Large intestine (tissue), 3 donors: ENCODE measurements at regions not wholly inside any gene's neighbourhood (a gene's known extent, or its start where the extent isn't known, plus 50 kb on each side); places are given as distances from the start of the nearest gene placed in this dataset.
"Not testable (repeated sequence)": the region's sequence is repeated elsewhere in the genome, so short reads cannot be mapped to it uniquely, and the experiment has no call there.

Experiments
- DNase-seq, 2 donors: peaks; one replicate each; pipeline versions ENCODE4 v3.0.0 to v3.0.0-alpha.2; 2013
- H3K27ac ChIP-seq: one replicate; pipeline ENCODE4 v1.5.1; 2013; ENCODE audit warnings: low read length
- H3K27me3 ChIP-seq: 2 replicates; pipeline ENCODE4 v1.6.1; 2013; ENCODE audit warnings: low read length; ENCODE audit not compliant: control insufficient read depth, insufficient read depth
- H3K36me3 ChIP-seq: 2 replicates; pipeline ENCODE4 v1.6.1; 2013; ENCODE audit warnings: low read length; ENCODE audit not compliant: control insufficient read depth, insufficient read depth
- H3K4me1 ChIP-seq: one replicate; pipeline ENCODE4 v1.6.1; 2013; ENCODE audit warnings: low read length; ENCODE audit not compliant: control insufficient read depth, insufficient read depth
- H3K4me3 ChIP-seq: one replicate; pipeline ENCODE4 v1.5.1; 2013; ENCODE audit warnings: low read length
- H3K9me3 ChIP-seq: one replicate; pipeline ENCODE4 v1.6.1; 2013; ENCODE audit warnings: mild to moderate bottlenecking, low read depth, low read length, moderate library complexity; ENCODE audit not compliant: control insufficient read depth
- WGBS: methylation state at CpG from one replicate; pipeline ENCODE4 v1.1.5; 2013; ENCODE audit warnings: low lambda C conversion rate; ENCODE audit not compliant: insufficient coverage; 5-methylcytosine and 5-hydroxymethylcytosine counted together

DNA sequence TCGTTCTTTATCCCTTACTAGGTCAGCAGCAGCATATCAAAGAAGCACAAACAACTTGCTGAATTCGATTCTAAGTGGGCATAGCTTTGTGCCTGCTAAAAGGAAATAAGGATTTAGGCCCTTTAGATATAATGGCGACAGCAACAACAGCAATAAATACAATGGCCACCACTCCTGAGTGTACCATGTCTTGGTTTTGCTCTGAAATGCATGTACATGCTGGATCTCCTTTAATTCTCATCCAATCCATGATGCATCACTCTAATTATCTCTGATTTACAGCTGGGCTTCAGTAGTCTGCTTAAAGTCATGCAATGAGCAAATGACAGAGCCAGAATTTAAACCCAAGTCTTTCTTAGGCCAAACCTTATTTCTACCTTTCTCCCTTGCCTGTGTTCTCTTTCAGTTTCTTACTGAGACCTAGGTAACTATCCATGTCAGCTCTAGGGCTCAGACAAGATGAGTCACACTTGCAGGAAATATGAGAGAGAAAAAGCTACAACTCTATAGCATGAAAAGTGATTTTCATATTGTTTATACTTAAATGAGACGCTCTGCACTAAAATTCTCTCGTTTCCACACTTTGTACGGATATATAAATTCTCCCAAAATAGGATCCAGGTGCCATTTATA, 111.8 kb downstream of the HMHB1 start:
- WGBS: 100% methylated on average over 2 of the region's 6 CpGs
- no peak overlapping the region for H3K27ac ChIP-seq
- H3K36me3 ChIP-seq: no peaks in the 10 kb centered on the region
- no peaks in the 10 kb centered on the region for H3K27me3 ChIP-seq
- DNase-seq: no peak
- no peak overlapping the region for H3K4me3 ChIP-seq
- no peaks in the 10 kb centered on the region for H3K9me3 ChIP-seq
- no peaks in the 10 kb centered on the region for H3K4me1 ChIP-seq

DNA sequence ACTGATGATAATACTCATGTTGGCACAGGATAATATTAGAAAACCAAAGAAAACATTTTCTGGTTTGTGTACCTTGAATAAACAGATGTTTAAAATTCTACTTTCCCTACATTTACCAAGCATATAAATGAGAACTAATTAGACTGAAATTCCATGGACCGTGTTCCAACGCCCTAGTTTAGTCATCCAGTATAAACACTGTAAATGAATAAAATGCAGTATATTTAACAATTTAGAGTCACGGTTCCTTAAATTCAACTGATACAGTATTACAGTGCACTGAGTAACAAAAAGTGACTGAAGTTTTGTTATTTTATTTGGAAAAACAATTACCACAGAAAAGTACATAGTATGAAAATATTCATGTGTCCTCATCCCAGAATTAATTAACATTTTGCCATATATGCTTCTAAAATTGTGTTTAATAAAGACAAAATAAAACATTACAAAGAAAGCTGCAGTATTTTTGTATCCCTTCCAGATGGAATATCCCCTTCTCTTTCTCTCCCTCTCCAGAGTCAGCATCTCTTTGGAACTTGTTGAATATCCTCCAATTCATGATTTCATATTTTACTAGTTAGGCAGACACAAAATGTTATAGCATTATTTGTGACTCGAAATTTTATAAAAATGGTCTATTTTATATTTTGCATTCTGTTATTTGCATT, 112.5 kb downstream of the HMHB1 start:
- no peak for DNase-seq
- Histone ChIP-seq H3K36me3 (no peaks in the 10 kb centered on the region), H3K4me3 (no peak overlapping the region), H3K27me3 (no peaks in the 10 kb centered on the region), H3K27ac (no peak overlapping the region), H3K9me3 (no peaks in the 10 kb centered on the region), H3K4me1 (no peaks in the 10 kb centered on the region)
- 80% methylated on average over 1 of the region's 4 CpGs for WGBS

DNA sequence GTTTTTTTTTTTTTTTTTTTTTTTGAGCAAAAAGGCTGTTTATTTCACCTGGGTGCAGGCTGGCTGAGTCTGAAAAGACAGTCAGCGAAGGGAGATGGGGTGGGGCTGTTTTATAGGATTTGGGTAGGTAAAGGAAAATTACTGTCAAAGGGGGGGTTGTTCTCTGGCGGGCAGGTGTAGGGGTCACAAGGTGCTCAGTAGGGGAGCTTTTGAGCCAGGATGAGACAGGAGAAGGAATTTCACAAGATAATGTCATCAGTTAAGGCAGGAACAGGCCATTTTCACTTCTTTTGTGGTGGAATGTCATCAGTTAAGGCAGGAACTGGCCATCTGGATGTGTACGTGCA, 113.0 kb downstream of the HMHB1 start:
- H3K4me1 ChIP-seq, H3K9me3 ChIP-seq, H3K27ac ChIP-seq, H3K27me3 ChIP-seq, DNase-seq, H3K36me3 ChIP-seq, H3K4me3 ChIP-seq: not testable (repeated sequence)
- WGBS: 83% methylated on average over 1 of the region's 3 CpGs

DNA sequence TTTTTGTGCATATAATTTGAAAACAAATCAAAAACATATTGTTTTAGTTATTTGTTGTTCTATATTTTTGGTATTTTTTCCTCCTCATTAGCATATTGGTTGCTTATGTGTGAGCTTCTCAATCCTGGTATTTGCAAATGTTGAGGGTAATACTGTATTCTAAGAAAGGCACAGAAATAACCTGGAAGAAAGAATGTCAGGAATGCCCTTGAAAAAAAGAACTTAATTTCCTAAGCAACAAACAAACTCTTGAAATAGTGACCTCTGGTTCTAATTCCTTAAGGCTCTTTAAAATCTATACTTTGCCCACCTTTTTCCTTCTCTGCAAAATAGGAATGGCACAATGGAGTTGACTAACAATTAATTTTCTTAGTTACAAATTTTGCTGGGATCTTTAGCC, 117.5 kb downstream of the HMHB1 start:
- Histone ChIP-seq H3K27ac (no peak overlapping the region), H3K4me3 (no peak overlapping the region), H3K27me3 (no peaks in the 10 kb centered on the region), H3K4me1 (no peaks in the 10 kb centered on the region), H3K36me3 (no peaks in the 10 kb centered on the region), H3K9me3 (no peaks in the 10 kb centered on the region)
- no peak for DNase-seq

DNA sequence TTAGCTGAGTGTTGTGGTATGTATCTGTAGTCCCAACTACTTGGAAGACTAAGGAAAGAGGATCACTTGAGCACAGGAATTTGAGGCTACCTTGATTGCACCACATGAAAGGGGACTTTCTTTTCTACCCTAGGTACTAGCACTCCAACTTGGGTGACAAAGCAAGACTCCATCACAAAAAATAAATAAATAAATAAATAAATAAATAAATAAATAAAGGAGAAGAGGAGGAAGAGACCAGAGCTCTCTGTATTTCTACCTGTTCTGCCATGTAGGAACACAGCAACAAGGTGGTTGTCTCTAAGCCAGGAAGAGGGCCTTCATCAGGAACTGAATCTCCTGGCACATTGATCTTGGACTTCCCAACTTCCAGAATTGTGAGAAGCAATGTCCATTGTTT, 118.6 kb downstream of the HMHB1 start:
- no peaks in the 10 kb centered on the region for H3K4me1 ChIP-seq
- H3K36me3 ChIP-seq: no peaks in the 10 kb centered on the region
- peaks cover 3% of the 10 kb centered on the region for H3K9me3 ChIP-seq
- no peak overlapping the region for H3K4me3 ChIP-seq
- H3K27me3 ChIP-seq: no peaks in the 10 kb centered on the region
- no peak for DNase-seq
- no peak overlapping the region for H3K27ac ChIP-seq

DNA sequence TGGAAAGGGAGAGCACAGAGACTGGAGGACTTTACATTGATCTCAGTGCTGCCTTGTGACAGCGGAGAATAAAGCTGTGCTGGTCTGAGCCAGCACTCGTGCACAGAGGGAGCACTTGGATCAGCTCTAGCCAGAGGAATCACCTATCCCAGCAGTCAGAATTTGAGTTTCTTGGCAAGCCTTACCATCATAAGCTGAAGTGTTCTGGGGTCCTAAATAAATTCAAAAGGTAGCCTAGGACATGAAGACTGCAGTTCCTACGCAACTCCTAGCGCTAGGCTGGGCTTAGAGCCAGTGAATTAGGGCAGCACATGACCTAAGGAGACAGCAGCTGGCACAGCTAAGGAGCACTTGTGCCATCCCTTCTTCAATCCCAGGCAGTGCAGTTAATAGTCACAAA, 119.5 kb downstream of the HMHB1 start:
- no peak for DNase-seq
- no peak overlapping the region for H3K27ac ChIP-seq
- no peak overlapping the region for H3K4me3 ChIP-seq
- peaks cover 3% of the 10 kb centered on the region for H3K9me3 ChIP-seq
- no peaks in the 10 kb centered on the region for H3K4me1 ChIP-seq
- H3K36me3 ChIP-seq: no peaks in the 10 kb centered on the region
- H3K27me3 ChIP-seq: no peaks in the 10 kb centered on the region
- no CpG with 5 or more reads among the region's 4 CpGs for WGBS

DNA sequence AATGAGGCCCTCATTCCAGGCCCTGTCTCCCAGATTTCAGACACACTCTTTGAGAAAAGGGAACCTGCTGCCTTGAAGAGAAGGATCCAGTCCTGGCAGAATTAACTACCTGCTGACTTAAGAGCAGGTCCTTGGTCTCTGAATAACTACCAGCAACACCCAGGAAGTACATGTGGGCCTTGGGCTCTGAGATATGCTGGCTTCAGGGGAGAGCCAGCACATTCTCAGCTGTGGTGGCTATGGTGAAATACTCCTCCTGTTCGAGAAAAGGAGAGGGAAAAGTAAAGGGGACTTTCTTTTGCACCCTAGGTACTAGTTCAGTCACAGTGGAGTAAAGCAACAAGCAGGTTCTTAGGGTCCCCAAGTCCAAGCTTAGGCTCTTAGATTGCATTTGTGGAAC, 120.0 kb downstream of the HMHB1 start:
- Histone ChIP-seq H3K36me3 (no peaks in the 10 kb centered on the region), H3K27me3 (no peaks in the 10 kb centered on the region), H3K27ac (no peak overlapping the region), H3K4me3 (no peak overlapping the region), H3K4me1 (no peaks in the 10 kb centered on the region), H3K9me3 (peaks cover 3% of the 10 kb centered on the region)
- DNase-seq: no peak
- no CpG with 5 or more reads among the region's 1 CpG for WGBS

DNA sequence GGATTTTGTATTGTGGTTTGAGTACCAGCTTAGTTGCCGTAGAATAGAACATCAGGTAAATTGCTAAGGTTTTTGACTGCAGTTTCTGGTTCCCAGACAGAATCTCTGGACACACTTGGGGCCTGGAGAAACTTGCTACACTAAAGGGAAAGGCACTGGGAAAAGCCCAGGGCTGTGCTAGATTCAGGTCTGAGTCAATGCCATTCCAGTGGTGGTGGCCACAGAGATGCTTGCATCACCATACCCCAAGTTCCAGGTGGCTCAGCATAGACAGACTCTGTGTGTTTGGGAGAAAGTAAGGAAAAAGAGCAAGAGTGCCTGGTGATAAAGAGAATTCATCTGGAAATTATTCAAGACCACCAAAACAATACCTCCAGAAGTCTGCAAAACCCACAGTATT, 120.6 kb downstream of the HMHB1 start:
- H3K9me3 ChIP-seq: peaks cover 3% of the 10 kb centered on the region
- no peak for DNase-seq
- H3K27ac ChIP-seq: no peak overlapping the region
- no CpG with 5 or more reads among the region's 1 CpG for WGBS
- no peak overlapping the region for H3K4me3 ChIP-seq
- H3K27me3 ChIP-seq: no peaks in the 10 kb centered on the region
- H3K36me3 ChIP-seq: no peaks in the 10 kb centered on the region
- H3K4me1 ChIP-seq: no peaks in the 10 kb centered on the region

DNA sequence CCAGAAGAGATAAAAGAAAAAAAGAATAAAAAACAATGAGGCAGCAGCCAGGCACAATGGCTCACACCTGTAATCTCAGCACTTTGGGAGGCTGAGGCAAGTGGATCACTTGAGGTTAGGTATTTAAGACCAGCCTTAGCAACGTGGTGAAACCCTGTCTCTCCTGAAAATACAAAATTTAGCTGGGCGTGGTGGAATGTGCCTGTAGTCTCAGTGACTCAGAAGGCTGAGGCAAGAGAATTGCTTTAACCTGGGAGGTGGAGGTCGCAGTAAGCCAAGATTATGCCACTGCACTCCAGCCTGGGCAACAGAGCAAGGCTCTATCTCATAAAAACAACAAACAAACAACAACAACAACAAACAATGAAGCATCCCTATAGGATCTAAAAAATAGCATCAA, 121.5 kb downstream of the HMHB1 start:
- H3K36me3 ChIP-seq: no peaks in the 10 kb centered on the region
- no peak overlapping the region for H3K4me3 ChIP-seq
- H3K27ac ChIP-seq: no peak overlapping the region
- DNase-seq: no peak
- peaks cover 3% of the 10 kb centered on the region for H3K9me3 ChIP-seq
- no peaks in the 10 kb centered on the region for H3K27me3 ChIP-seq
- no peaks in the 10 kb centered on the region for H3K4me1 ChIP-seq
- no CpG with 5 or more reads among the region's 3 CpGs for WGBS

DNA sequence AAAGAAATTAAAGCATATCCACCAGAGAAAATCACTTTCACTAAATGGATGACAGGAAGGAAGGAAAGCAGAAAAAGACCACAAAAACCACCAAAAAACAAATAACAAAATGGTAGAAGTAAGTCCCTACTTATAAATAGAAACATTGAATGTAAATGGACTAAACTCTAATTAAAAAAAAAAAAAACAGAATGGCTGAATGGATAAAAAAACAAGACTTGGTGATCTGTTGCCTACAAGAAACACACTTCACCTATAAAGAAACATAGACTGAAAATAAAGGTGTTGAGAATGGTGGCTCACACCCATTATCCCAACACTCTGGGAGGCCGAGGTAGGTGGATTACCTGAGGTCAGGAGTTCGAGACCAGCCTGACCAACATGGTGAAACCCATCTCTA, 122.9 kb downstream of the HMHB1 start:
- H3K36me3 ChIP-seq: no peaks in the 10 kb centered on the region
- H3K27me3 ChIP-seq: no peaks in the 10 kb centered on the region
- H3K4me1 ChIP-seq: no peaks in the 10 kb centered on the region
- H3K27ac ChIP-seq: no peak overlapping the region
- WGBS: no CpG with 5 or more reads among the region's 2 CpGs
- peaks cover 3% of the 10 kb centered on the region for H3K9me3 ChIP-seq
- no peak for DNase-seq
- no peak overlapping the region for H3K4me3 ChIP-seq

DNA sequence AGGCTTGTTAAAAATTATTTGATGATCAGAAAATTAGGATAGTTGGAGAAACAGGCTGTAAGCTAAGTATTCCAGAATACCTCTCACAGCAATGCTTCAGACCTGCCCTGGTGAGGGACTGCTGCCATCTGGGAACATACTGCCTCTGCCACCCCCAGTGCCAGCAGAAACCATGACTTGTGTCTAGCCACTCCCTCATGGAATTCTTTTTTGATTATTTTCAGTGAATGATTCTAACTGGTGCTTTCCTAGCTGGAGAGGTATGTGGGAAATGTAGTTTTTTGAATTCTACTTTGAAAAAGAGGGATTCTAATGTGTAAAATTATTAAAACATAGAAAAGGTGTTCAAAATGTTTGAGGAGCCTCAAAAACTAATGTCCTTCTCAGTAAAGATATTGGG, 126.3 kb downstream of the HMHB1 start:
- Histone ChIP-seq H3K4me1 (no peaks in the 10 kb centered on the region), H3K4me3 (no peak overlapping the region), H3K27ac (no peak overlapping the region), H3K27me3 (no peaks in the 10 kb centered on the region), H3K9me3 (peaks cover 3% of the 10 kb centered on the region), H3K36me3 (no peaks in the 10 kb centered on the region)
- no peak for DNase-seq
